Forelimb muscle (tissue), 1 donor: ENCODE measurements at regions not wholly inside any gene's neighbourhood (a gene's known extent, or its start where the extent isn't known, plus 50 kb on each side); places are given as distances from the start of the nearest gene placed in this dataset.
"Not testable (repeated sequence)": the region's sequence is repeated elsewhere in the genome, so short reads cannot be mapped to it uniquely, and the experiment has no call there.

ENCODE experiments used
- DNase-seq: peaks from one replicate; pipeline ENCODE4 v3.0.0-alpha.2; 2013; ENCODE audit warnings: low read depth

GRCh38 chr10:4638099-4638498 is 187.9 kb upstream of the AKR1E2 start:
- DNase-seq, result no peak

GRCh38 chr10:4637657-4638056 is 188.3 kb upstream of the AKR1E2 start:
- DNase-seq, result no peak

GRCh38 chr10:4635883-4636282 is 190.1 kb upstream of the AKR1E2 start:
- no peak for DNase-seq

GRCh38 chr10:4635388-4635787 is 190.6 kb upstream of the AKR1E2 start:
- no peak for DNase-seq

GRCh38 chr10:4633776-4634175 is 192.2 kb upstream of the AKR1E2 start:
- no peak for DNase-seq

- no peak for DNase-seq
Observed at GRCh38 chr10:4633186-4633585, 192.8 kb upstream of the AKR1E2 start.

- DNase-seq, result no peak
Observed at GRCh38 chr10:4632757-4633156, 193.2 kb upstream of the AKR1E2 start.

GRCh38 chr10:4626919-4627318 is 199.1 kb upstream of the AKR1E2 start:
- DNase-seq, result no peak

GRCh38 chr10:4623757-4624420 is 202.1 kb upstream of the AKR1E2 start:
- DNase-seq, result no peak

- no peak for DNase-seq
Observed at GRCh38 chr10:4623200-4623599, 202.8 kb upstream of the AKR1E2 start.

GRCh38 chr10:4622384-4622783 is 203.6 kb upstream of the AKR1E2 start:
- no peak for DNase-seq

- DNase-seq, result no peak
Observed at GRCh38 chr10:4617589-4617988, 208.4 kb upstream of the AKR1E2 start.

- no peak for DNase-seq
Observed at GRCh38 chr10:4615042-4615441, 211.0 kb upstream of the AKR1E2 start.

- DNase-seq, result no peak
Observed at GRCh38 chr10:4609251-4609650, 216.8 kb upstream of the AKR1E2 start.

- no peak for DNase-seq
Observed at GRCh38 chr10:4607681-4608080, 218.3 kb upstream of the AKR1E2 start.

GRCh38 chr10:4606856-4607636 is 219.0 kb upstream of the AKR1E2 start:
- no peak for DNase-seq

- DNase-seq, result no peak
Observed at GRCh38 chr10:4602764-4603491, 223.1 kb upstream of the AKR1E2 start.

- DNase-seq, result no peak
Observed at GRCh38 chr10:4599471-4599870, 226.5 kb upstream of the AKR1E2 start.

GRCh38 chr10:4597898-4598297 is 228.1 kb upstream of the AKR1E2 start:
- not testable (repeated sequence) for DNase-seq

- no peak for DNase-seq
Observed at GRCh38 chr10:4596951-4597350, 229.1 kb upstream of the AKR1E2 start.

GRCh38 chr10:4595719-4596319 is 230.2 kb upstream of the AKR1E2 start:
- no peak for DNase-seq

- no peak for DNase-seq
Observed at GRCh38 chr10:4590807-4591206, 235.2 kb upstream of the AKR1E2 start.
